ENCODE measurements at regions not wholly inside any gene's neighbourhood (a gene's known extent, or its start where the extent isn't known, plus 50 kb on each side); places are given as distances from the start of the nearest gene placed in this dataset.

- Mint-ChIP-seq H3K27me3 (ENCODE audit: unreplicated experiment) (no peaks in the 10 kb centered on the region), H3K36me3 (ENCODE audit: unreplicated experiment) (peaks cover 5% of the 10 kb centered on the region), H3K27ac (ENCODE audit: unreplicated experiment) (no peak overlapping the region), H3K9me3 (ENCODE audit: unreplicated experiment) (peaks cover 2% of the 10 kb centered on the region), H3K4me1 (ENCODE audit: low read depth, unreplicated experiment) (no peaks in the 10 kb centered on the region), H3K4me3 (ENCODE audit: unreplicated experiment) (no peak overlapping the region)
- TF ChIP-seq CTCF (IDR thresholded peaks at IDR 0.05; ENCODE audit: partially characterized antibody, unreplicated experiment): no peak
- DNase-seq: no peak
These were observed 516.5 kb upstream of the CNKSR2 start for GRCh38 chrX:20857746-20858145.

GRCh38 chrX:20838477-20838876, 535.7 kb upstream of the CNKSR2 start:
- H3K4me3 Mint-ChIP-seq (ENCODE audit: unreplicated experiment): no peak overlapping the region
- H3K4me1 Mint-ChIP-seq (ENCODE audit: low read depth, unreplicated experiment): no peaks in the 10 kb centered on the region
- H3K36me3 Mint-ChIP-seq (ENCODE audit: unreplicated experiment): no peaks in the 10 kb centered on the region
- no peaks in the 10 kb centered on the region for H3K27me3 Mint-ChIP-seq (ENCODE audit: unreplicated experiment)
- no peak for DNase-seq
- H3K27ac Mint-ChIP-seq (ENCODE audit: unreplicated experiment): no peak overlapping the region
- H3K9me3 Mint-ChIP-seq (ENCODE audit: unreplicated experiment): no peaks in the 10 kb centered on the region
- TF ChIP-seq CTCF (IDR thresholded peaks at IDR 0.05; ENCODE audit: partially characterized antibody, unreplicated experiment): no peak

- DNase-seq: no peak
- TF ChIP-seq CTCF (IDR thresholded peaks at IDR 0.05; ENCODE audit: partially characterized antibody, unreplicated experiment): no peak
- Mint-ChIP-seq H3K4me1 (ENCODE audit: low read depth, unreplicated experiment) (peaks cover under 1% of the 10 kb centered on the region), H3K4me3 (ENCODE audit: unreplicated experiment) (no peak overlapping the region), H3K27me3 (ENCODE audit: unreplicated experiment) (no peaks in the 10 kb centered on the region), H3K9me3 (ENCODE audit: unreplicated experiment) (no peaks in the 10 kb centered on the region), H3K36me3 (ENCODE audit: unreplicated experiment) (no peaks in the 10 kb centered on the region), H3K27ac (ENCODE audit: unreplicated experiment) (no peak overlapping the region)
These were observed 544.3 kb upstream of the CNKSR2 start for GRCh38 chrX:20829665-20830491.

GRCh38 chrX:20825984-20826383, 548.2 kb upstream of the CNKSR2 start:
- Mint-ChIP-seq H3K27me3 (ENCODE audit: unreplicated experiment) (no peaks in the 10 kb centered on the region), H3K4me3 (ENCODE audit: unreplicated experiment) (no peak overlapping the region), H3K27ac (ENCODE audit: unreplicated experiment) (no peak overlapping the region), H3K4me1 (ENCODE audit: low read depth, unreplicated experiment) (peaks cover 4% of the 10 kb centered on the region), H3K36me3 (ENCODE audit: unreplicated experiment) (no peaks in the 10 kb centered on the region), H3K9me3 (ENCODE audit: unreplicated experiment) (no peaks in the 10 kb centered on the region)
- DNase-seq: no peak
- no peak for TF ChIP-seq CTCF (IDR thresholded peaks at IDR 0.05; ENCODE audit: partially characterized antibody, unreplicated experiment)

- no peak for TF ChIP-seq CTCF (IDR thresholded peaks at IDR 0.05; ENCODE audit: partially characterized antibody, unreplicated experiment)
- H3K27me3 Mint-ChIP-seq (ENCODE audit: unreplicated experiment): no peaks in the 10 kb centered on the region
- no peak overlapping the region for H3K4me3 Mint-ChIP-seq (ENCODE audit: unreplicated experiment)
- no peak overlapping the region for H3K27ac Mint-ChIP-seq (ENCODE audit: unreplicated experiment)
- no peak for DNase-seq
- no peaks in the 10 kb centered on the region for H3K36me3 Mint-ChIP-seq (ENCODE audit: unreplicated experiment)
- peaks cover 2% of the 10 kb centered on the region for H3K9me3 Mint-ChIP-seq (ENCODE audit: unreplicated experiment)
- no peaks in the 10 kb centered on the region for H3K4me1 Mint-ChIP-seq (ENCODE audit: low read depth, unreplicated experiment)
These were observed 537.3 kb upstream of the RPS6KA3 start for GRCh38 chrX:20803971-20804370.
